ENCODE measurements at regions not wholly inside any gene's neighbourhood (a gene's known extent, or its start where the extent isn't known, plus 50 kb on each side); places are given as distances from the start of the nearest gene placed in this dataset.
A peak's percentile ranks its signal among the peaks of the same experiment; 100 is the strongest.
"Not testable (repeated sequence)": the region's sequence is repeated elsewhere in the genome, so short reads cannot be mapped to it uniquely, and the experiment has no call there.

- DNase-seq (ENCODE audit: low spot score): no peak
Observed at GRCh38 chr1:228546541-228547463, 59.6 kb downstream of the RNF187 start.

DNA sequence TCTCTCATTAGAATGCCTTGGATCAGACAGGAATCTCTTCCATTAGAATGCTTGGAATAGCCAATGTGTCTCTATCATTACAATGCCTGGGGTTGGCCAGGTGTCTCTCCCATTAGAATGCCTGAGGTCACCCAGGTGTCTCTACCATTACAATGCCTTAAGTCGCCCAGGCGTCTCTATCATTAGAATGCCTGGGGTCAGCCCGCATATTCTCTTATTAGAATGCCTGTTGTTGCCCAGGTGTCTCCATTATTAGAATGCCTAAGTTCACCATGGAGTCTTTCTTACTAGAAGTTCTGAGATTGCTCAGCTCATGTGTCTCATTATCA is 60.2 kb downstream of the RNF187 start:
- DNase-seq (ENCODE audit: low spot score): no peak

DNA sequence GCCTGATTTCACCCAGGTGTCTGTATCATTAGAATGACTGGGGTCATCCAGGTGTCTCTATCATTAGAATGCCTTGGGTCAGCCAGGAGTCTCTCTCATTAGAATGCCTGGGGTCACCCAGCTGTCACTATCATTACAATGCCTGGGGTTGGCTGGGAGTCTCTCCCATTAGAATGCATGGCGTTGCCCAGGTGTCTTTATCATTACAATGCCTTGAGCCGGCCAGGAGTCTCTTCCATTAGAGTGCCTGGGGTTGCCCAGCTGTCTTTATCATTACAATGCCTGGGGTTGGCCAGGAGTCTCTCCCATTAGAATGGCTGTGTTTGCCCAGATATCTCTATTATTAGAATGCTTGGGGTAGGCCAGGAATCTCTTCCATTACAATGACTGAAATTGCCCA is 61.6 kb downstream of the RNF187 start:
- no peak for DNase-seq (ENCODE audit: low spot score)

GRCh38 chr1:228552596-228553176 is 65.5 kb downstream of the RNF187 start:
- peak; percentile 12 for DNase-seq (ENCODE audit: low spot score)

- peak; percentile 24 for DNase-seq (ENCODE audit: low spot score)
Observed at GRCh38 chr1:228554107-228554506, 66.9 kb downstream of the RNF187 start.

GRCh38 chr1:228555074-228555994 is 68.2 kb downstream of the RNF187 start:
- no peak for DNase-seq (ENCODE audit: low spot score)

GRCh38 chr1:228556634-228557430 is 69.7 kb downstream of the RNF187 start:
- not testable (repeated sequence) for DNase-seq (ENCODE audit: low spot score)
